HEK293T (cell line): ENCODE measurements at regions not wholly inside any gene's neighbourhood (a gene's known extent, or its start where the extent isn't known, plus 50 kb on each side); places are given as distances from the start of the nearest gene placed in this dataset.

Source experiments
- ARNT ChIP-seq: fragments of 450-650 bp; IDR thresholded peaks from 2 replicates; pipeline ENCODE4 v1.6.1; 2017; ENCODE audit warnings: mild to moderate bottlenecking
- BHLHE40 ChIP-seq: fragments of 450-650 bp; IDR thresholded peaks from 2 replicates; pipeline ENCODE4 v1.6.1; 2016; ENCODE audit warnings: mild to moderate bottlenecking, moderate library complexity, borderline replicate concordance
- FOXA1 ChIP-seq: fragments of 450-650 bp; IDR thresholded peaks from 2 replicates; pipeline ENCODE4 v1.6.1; 2016; ENCODE audit warnings: mild to moderate bottlenecking
- FOXK2 ChIP-seq: fragments of 450-650 bp; IDR thresholded peaks from 2 replicates; pipeline ENCODE4 v1.6.1; 2016; ENCODE audit warnings: mild to moderate bottlenecking
- FOXM1 ChIP-seq: fragments of 450-650 bp; IDR thresholded peaks from 2 replicates; pipeline ENCODE4 v1.6.1; 2017; ENCODE audit warnings: mild to moderate bottlenecking, borderline replicate concordance
- HDGF ChIP-seq: fragments of 450-650 bp; IDR thresholded peaks from 2 replicates; pipeline ENCODE4 v1.6.1; 2017; ENCODE audit warnings: antibody characterized with exemption, borderline replicate concordance
- LEF1 ChIP-seq: fragments of 450-650 bp; IDR thresholded peaks from 2 replicates; pipeline ENCODE4 v1.6.1; 2017; ENCODE audit warnings: mild to moderate bottlenecking, borderline replicate concordance
- NFRKB ChIP-seq: fragments of 450-650 bp; IDR thresholded peaks from 2 replicates; pipeline ENCODE4 v1.6.1; 2016; ENCODE audit warnings: mild to moderate bottlenecking, moderate library complexity
- SP1 ChIP-seq: fragments of 450-650 bp; IDR thresholded peaks from 2 replicates; pipeline ENCODE4 v1.6.1; 2017
- SUZ12 ChIP-seq: fragments of 450-650 bp; IDR thresholded peaks from 2 replicates; pipeline ENCODE4 v1.6.1; 2016; ENCODE audit warnings: mild to moderate bottlenecking
- TARDBP ChIP-seq: fragments of 450-650 bp; IDR thresholded peaks from 2 replicates; pipeline ENCODE4 v1.6.1; 2016
- ZNF384 ChIP-seq: fragments of 450-650 bp; IDR thresholded peaks from 2 replicates; pipeline ENCODE4 v1.6.1; 2016
- TF ChIP-seq, protein P1 (sequence below): fragments of 450-650 bp; IDR thresholded peaks from 2 replicates; pipeline ENCODE4 v1.6.1; 2016

DNA sequence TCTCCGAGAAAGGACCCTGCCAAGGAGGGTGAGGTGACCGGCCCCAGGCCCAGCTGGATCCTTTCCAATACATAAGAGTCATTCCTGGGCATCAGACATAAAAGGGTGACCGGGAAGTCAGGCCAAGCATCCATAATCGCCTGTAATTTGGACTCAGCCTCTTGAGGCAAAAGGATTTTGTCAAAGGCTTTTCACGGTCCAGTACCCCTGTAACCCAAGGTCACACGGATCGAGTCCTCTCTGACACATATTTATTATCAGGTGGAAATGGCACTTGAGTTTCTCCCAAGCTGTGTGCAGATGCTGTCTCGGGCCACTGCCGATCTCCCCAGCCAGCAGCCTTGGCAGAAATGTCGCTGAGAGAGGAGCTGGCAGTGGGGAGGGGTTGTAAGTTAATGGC lies 556.5 kb downstream of the MN1 start:
- TF ChIP-seq, protein P1, sequence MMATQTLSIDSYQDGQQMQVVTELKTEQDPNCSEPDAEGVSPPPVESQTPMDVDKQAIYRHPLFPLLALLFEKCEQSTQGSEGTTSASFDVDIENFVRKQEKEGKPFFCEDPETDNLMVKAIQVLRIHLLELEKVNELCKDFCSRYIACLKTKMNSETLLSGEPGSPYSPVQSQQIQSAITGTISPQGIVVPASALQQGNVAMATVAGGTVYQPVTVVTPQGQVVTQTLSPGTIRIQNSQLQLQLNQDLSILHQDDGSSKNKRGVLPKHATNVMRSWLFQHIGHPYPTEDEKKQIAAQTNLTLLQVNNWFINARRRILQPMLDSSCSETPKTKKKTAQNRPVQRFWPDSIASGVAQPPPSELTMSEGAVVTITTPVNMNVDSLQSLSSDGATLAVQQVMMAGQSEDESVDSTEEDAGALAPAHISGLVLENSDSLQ, result no peak
- TF ChIP-seq BHLHE40 (no peak), FOXM1 (no peak), NFRKB (no peak), TARDBP (no peak), SP1 (no peak), SUZ12 (no peak), ARNT (no peak), ZNF384 (no peak), LEF1 (no peak), FOXK2 (no peak), FOXA1 (no peak), HDGF (no peak)
